Stimulated activated naive CD8-positive, alpha-beta T cell treated with anti-CD3 and anti-CD28 coated beads, Interleukin-15, Interleukin-2, amounts not matched to agents 100 U/mL and 50 U/mL, for 24 hours (primary cell): ENCODE measurements at regions not wholly inside any gene's neighbourhood (a gene's known extent, or its start where the extent isn't known, plus 50 kb on each side); places are given as distances from the start of the nearest gene placed in this dataset.
"Not testable (repeated sequence)": the region's sequence is repeated elsewhere in the genome, so short reads cannot be mapped to it uniquely, and the experiment has no call there.

ENCODE experiments used
- ATAC-seq: fragments of 150-1000 bp; cut with Tn5 transposase; one replicate; pipeline ENCODE4 v1.10.0; 2021
- DNase-seq: peaks from one replicate; pipeline ENCODE4 v3.0.0; 2021

GRCh38 chr12:104906695-104907094, 51.4 kb downstream of the SLC41A2 start:
- ATAC-seq: no peak
- DNase-seq: no peak

GRCh38 chr12:104905446-104905845, 52.6 kb downstream of the SLC41A2 start:
- not testable (repeated sequence) for ATAC-seq, DNase-seq

- DNase-seq (no peak), ATAC-seq (no peak)
Measured at GRCh38 chr12:104903648-104904423, 54.3 kb downstream of the SLC41A2 start.

- ATAC-seq (no peak), DNase-seq (no peak)
Measured at GRCh38 chr12:104902125-104902524, 56.0 kb downstream of the SLC41A2 start.

- no peak for ATAC-seq
- no peak for DNase-seq
Measured at GRCh38 chr12:104896710-104897109, 61.4 kb downstream of the SLC41A2 start.

- no peak for ATAC-seq
- DNase-seq: no peak
Measured at GRCh38 chr12:104896146-104896545, 61.9 kb downstream of the SLC41A2 start.

GRCh38 chr12:104895415-104895814, 62.7 kb downstream of the SLC41A2 start:
- DNase-seq (no peak), ATAC-seq (no peak)

- peak; percentile 9 for DNase-seq
- ATAC-seq: peak; percentile 94
Measured at GRCh38 chr12:104890476-104891096, 67.5 kb downstream of the SLC41A2 start.

GRCh38 chr12:104889735-104890134, 68.4 kb downstream of the SLC41A2 start:
- no peak for DNase-seq
- no peak for ATAC-seq

GRCh38 chr12:104888892-104889291, 69.2 kb downstream of the SLC41A2 start:
- DNase-seq (no peak), ATAC-seq (no peak)

GRCh38 chr12:104888481-104888880, 69.6 kb downstream of the SLC41A2 start:
- DNase-seq: no peak
- no peak for ATAC-seq

GRCh38 chr12:104887452-104887851, 70.6 kb downstream of the SLC41A2 start:
- no peak for ATAC-seq
- no peak for DNase-seq

GRCh38 chr12:104886418-104887401, 71.4 kb downstream of the SLC41A2 start:
- ATAC-seq (no peak), DNase-seq (no peak)

GRCh38 chr12:104878858-104879257, 79.2 kb downstream of the SLC41A2 start:
- not testable (repeated sequence) for DNase-seq, ATAC-seq

- ATAC-seq (no peak), DNase-seq (peak; percentile 29)
Measured at GRCh38 chr12:104877103-104877705, 80.9 kb downstream of the SLC41A2 start.

GRCh38 chr12:104873374-104873773, 84.7 kb downstream of the SLC41A2 start:
- DNase-seq (no peak), ATAC-seq (no peak)

GRCh38 chr12:104870797-104871196, 87.3 kb downstream of the SLC41A2 start:
- ATAC-seq (no peak), DNase-seq (no peak)

GRCh38 chr12:104866291-104866690, 91.8 kb downstream of the SLC41A2 start:
- DNase-seq (no peak), ATAC-seq (no peak)

GRCh38 chr12:104865080-104865479, 93.0 kb downstream of the SLC41A2 start:
- DNase-seq: no peak
- no peak for ATAC-seq

GRCh38 chr12:104864668-104865067, 93.4 kb downstream of the SLC41A2 start:
- ATAC-seq (no peak), DNase-seq (no peak)

GRCh38 chr12:104863296-104863948, 94.7 kb downstream of the SLC41A2 start:
- DNase-seq (no peak), ATAC-seq (no peak)
